ENCODE measurements at regions not wholly inside any gene's neighbourhood (a gene's known extent, or its start where the extent isn't known, plus 50 kb on each side); places are given as distances from the start of the nearest gene placed in this dataset.

- H4K20me1 ChIP-seq (ENCODE audit: low read depth, low read length) = no peaks in the 10 kb centered on the region
- no peaks in the 10 kb centered on the region for H3K9me3 ChIP-seq (ENCODE audit: insufficient read depth, low read length)
- H3K4me3 ChIP-seq (ENCODE audit: insufficient read depth, low read length, poor library complexity, severe bottlenecking) = no peak overlapping the region
- no peaks in the 10 kb centered on the region for H3K9me2 ChIP-seq (replicated peaks; ENCODE audit: insufficient read depth, low read length)
- no peaks in the 10 kb centered on the region for H3K27me3 ChIP-seq (ENCODE audit: low read length)
- no peak overlapping the region for H3K27ac ChIP-seq (ENCODE audit: low read depth, low read length)
- H2AFZ ChIP-seq (ENCODE audit: low read depth, low read length, severe bottlenecking) = no peak overlapping the region
- no peak overlapping the region for H3K9ac ChIP-seq (ENCODE audit: low read length)
- H3K4me2 ChIP-seq (ENCODE audit: low read depth, low read length, poor library complexity, severe bottlenecking) = no peak overlapping the region
- no peaks in the 10 kb centered on the region for H3F3A ChIP-seq (ENCODE audit: insufficient read depth)
- H3K79me2 ChIP-seq (ENCODE audit: insufficient read depth, low read length) = no peaks in the 10 kb centered on the region
- TF ChIP-seq EZH2phosphoT487 (conservative IDR thresholded peaks at IDR 0.05; ENCODE audit: low read length) = no peak
- no peak for TF ChIP-seq CTCF (IDR thresholded peaks at IDR 0.05; ENCODE audit: insufficient read depth, low read length, poor library complexity, severe bottlenecking)
- no peaks in the 10 kb centered on the region for H3K36me3 ChIP-seq (ENCODE audit: low read length)
Measured at GRCh38 chr1:218959784-218960183, 213.9 kb upstream of the LYPLAL1 start.

- Histone ChIP-seq H4K20me1 (ENCODE audit: low read depth, low read length) (no peaks in the 10 kb centered on the region), H2AFZ (ENCODE audit: low read depth, low read length, severe bottlenecking) (no peak overlapping the region), H3F3A (ENCODE audit: insufficient read depth) (no peaks in the 10 kb centered on the region), H3K27me3 (ENCODE audit: low read length) (no peaks in the 10 kb centered on the region), H3K4me3 (ENCODE audit: insufficient read depth, low read length, poor library complexity, severe bottlenecking) (no peak overlapping the region), H3K27ac (ENCODE audit: low read depth, low read length) (no peak overlapping the region), H3K9me3 (ENCODE audit: insufficient read depth, low read length) (no peaks in the 10 kb centered on the region), H3K4me2 (ENCODE audit: low read depth, low read length, poor library complexity, severe bottlenecking) (no peak overlapping the region), H3K9ac (ENCODE audit: low read length) (no peak overlapping the region), H3K36me3 (ENCODE audit: low read length) (no peaks in the 10 kb centered on the region), H3K79me2 (ENCODE audit: insufficient read depth, low read length) (no peaks in the 10 kb centered on the region), H3K9me2 (replicated peaks; ENCODE audit: insufficient read depth, low read length) (no peaks in the 10 kb centered on the region)
- TF ChIP-seq CTCF (IDR thresholded peaks at IDR 0.05; ENCODE audit: insufficient read depth, low read length, poor library complexity, severe bottlenecking) = no peak
- TF ChIP-seq EZH2phosphoT487 (conservative IDR thresholded peaks at IDR 0.05; ENCODE audit: low read length) = no peak
Measured at GRCh38 chr1:218964471-218965185, 209.1 kb upstream of the LYPLAL1 start.

- Histone ChIP-seq H3K27ac (ENCODE audit: low read depth, low read length) (no peak overlapping the region), H3K27me3 (ENCODE audit: low read length) (no peaks in the 10 kb centered on the region), H3K9me3 (ENCODE audit: insufficient read depth, low read length) (no peaks in the 10 kb centered on the region), H3K4me2 (ENCODE audit: low read depth, low read length, poor library complexity, severe bottlenecking) (no peak overlapping the region), H3K9ac (ENCODE audit: low read length) (no peak overlapping the region), H4K20me1 (ENCODE audit: low read depth, low read length) (no peaks in the 10 kb centered on the region), H3F3A (ENCODE audit: insufficient read depth) (no peaks in the 10 kb centered on the region), H3K9me2 (replicated peaks; ENCODE audit: insufficient read depth, low read length) (no peaks in the 10 kb centered on the region), H2AFZ (ENCODE audit: low read depth, low read length, severe bottlenecking) (no peak overlapping the region), H3K79me2 (ENCODE audit: insufficient read depth, low read length) (no peaks in the 10 kb centered on the region), H3K36me3 (ENCODE audit: low read length) (no peaks in the 10 kb centered on the region), H3K4me3 (ENCODE audit: insufficient read depth, low read length, poor library complexity, severe bottlenecking) (no peak overlapping the region)
- TF ChIP-seq EZH2phosphoT487 (conservative IDR thresholded peaks at IDR 0.05; ENCODE audit: low read length) (no peak), CTCF (IDR thresholded peaks at IDR 0.05; ENCODE audit: insufficient read depth, low read length, poor library complexity, severe bottlenecking) (no peak)
Measured at GRCh38 chr1:218965821-218966220, 207.9 kb upstream of the LYPLAL1 start.
